GM10266 (cell line): ENCODE measurements at regions not wholly inside any gene's neighbourhood (a gene's known extent, or its start where the extent isn't known, plus 50 kb on each side); places are given as distances from the start of the nearest gene placed in this dataset.

ENCODE experiments used
- DNase-seq: peaks from one replicate; pipeline ENCODE4 v3.0.0; 2012; ENCODE audit errors: extremely low spot score
- TF ChIP-seq, protein P1 (sequence below): IDR thresholded peaks from 2 replicates; pipeline ENCODE4 v1.5.1; 2012; ENCODE audit warnings: mild to moderate bottlenecking, low read depth; ENCODE audit not compliant: control insufficient read depth, insufficient read depth; ENCODE audit errors: missing control alignments

DNA sequence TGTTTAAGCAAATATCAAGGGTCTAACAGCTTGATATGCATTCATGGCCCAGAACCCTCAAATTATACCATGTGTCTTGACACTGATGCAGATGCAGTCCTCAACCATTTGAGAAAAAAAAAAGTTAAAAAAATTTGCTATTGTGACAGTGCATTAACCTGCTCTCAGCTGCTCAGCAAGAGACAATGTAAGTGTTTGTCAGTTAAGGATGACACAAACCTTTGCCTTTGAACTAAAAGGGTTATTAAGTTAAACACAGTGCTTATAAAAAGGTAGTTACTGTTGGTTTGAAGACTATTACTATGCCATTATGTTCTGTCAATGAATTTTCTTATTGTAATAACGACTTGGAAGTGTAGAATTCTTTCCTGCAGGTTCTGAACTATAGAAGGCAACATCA, 655.6 kb upstream of the NEGR1 start:
- TF ChIP-seq, protein P1, sequence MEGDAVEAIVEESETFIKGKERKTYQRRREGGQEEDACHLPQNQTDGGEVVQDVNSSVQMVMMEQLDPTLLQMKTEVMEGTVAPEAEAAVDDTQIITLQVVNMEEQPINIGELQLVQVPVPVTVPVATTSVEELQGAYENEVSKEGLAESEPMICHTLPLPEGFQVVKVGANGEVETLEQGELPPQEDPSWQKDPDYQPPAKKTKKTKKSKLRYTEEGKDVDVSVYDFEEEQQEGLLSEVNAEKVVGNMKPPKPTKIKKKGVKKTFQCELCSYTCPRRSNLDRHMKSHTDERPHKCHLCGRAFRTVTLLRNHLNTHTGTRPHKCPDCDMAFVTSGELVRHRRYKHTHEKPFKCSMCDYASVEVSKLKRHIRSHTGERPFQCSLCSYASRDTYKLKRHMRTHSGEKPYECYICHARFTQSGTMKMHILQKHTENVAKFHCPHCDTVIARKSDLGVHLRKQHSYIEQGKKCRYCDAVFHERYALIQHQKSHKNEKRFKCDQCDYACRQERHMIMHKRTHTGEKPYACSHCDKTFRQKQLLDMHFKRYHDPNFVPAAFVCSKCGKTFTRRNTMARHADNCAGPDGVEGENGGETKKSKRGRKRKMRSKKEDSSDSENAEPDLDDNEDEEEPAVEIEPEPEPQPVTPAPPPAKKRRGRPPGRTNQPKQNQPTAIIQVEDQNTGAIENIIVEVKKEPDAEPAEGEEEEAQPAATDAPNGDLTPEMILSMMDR: no peak
- DNase-seq: no peak

DNA sequence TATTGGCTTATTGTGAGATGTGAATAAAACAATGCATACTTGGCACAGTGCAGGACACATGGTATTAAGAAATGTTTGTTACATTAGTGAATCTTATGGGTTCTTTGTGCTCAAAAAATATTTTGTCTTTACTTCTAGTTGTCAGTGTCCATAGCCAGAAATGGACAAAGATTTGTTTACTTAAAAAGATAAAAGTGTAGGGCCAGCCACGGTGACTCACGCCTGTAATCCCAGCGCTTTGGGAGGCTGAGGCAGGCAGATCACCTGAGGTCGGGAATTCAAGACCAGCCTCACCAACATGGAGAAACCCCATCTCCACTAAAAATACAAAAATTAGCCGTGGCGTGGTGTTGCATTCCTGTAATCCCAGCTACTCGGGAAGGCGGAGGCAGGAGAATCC, 654.6 kb upstream of the NEGR1 start:
- no peak for DNase-seq
- TF ChIP-seq, protein P1: no peak

DNA sequence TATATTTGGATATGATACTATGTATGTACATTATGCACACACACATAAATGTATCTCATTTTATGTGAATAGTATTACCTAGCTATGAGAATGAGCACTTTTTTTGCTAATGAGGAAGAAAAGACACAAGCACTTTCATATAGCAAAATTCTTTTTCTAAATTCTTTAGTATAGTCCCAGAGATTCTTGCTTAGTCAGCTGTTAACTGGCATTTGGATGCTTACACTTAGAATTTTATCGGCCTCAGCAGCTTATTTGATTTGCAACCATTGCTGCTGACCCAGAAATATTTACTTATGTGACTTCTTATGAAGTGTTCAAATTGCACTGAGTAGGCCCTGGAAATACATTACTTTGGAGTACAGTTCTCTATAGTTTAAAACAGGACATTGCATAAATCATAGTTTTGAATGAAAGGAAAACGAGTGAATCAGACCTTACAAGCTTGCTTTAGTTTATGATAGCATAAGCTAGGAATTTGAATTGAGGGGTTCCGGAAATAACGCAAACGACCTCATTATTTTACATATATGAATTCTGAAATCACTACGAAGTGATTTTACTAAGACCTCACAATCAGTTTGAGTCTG, 653.9 kb upstream of the NEGR1 start:
- no peak for DNase-seq
- TF ChIP-seq, protein P1: no peak

DNA sequence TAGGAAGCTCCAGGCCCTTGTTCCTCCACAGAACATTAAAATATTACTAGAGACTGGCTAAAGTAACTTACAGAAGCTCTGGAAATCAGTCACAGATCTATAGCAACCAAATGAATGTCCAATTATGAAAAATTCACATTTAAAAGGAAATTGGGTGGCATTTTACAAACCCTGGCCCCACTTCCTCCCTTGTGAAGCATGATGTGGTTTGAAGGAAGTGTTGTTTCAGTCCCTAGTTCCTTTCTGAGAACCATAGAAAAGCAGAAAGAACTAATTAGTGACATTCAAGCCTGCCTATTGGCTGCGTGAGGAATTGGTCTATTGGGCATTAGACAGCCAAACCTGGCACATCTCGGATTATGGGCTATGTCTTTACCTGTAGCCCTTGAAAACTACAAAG, 649.7 kb upstream of the NEGR1 start:
- no peak for DNase-seq
- TF ChIP-seq, protein P1: no peak

DNA sequence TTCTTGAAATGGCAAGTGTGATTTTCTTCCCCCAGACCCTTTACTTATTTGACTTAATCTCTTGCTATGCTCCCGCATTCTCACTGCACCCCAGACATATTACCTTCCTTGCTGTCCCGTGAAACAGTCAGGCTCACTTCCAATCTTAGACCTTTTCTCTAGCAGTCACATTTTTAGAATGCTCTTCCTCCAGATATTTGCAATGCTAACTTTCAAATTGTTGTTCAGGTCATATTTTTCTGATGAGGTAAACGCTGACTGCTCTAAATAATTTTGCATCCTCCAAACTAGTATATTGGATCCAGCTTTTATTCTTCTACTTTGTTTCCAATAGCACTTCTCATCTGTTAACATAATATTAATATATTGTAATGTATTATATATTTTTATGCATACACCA, 648.2 kb upstream of the NEGR1 start:
- TF ChIP-seq, protein P1: no peak
- DNase-seq: no peak

DNA sequence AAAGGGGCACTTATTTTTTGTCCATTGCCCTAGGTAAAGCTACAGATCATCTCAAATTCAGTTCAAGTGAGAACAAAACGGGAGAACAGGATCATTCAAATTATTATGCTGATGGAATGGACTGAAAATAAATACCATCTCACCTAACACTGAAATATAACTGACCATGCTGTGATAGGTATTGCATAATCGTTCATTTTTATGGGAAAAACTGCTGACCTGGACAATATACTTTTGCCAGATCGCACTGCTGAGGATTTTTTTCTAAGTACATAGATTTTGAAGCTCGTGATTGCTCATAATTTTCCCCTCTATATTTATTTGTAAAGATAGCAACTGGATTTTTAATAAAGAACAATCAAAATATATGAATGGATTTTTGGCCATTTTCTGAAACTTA, 636.6 kb upstream of the NEGR1 start:
- no peak for DNase-seq
- TF ChIP-seq, protein P1: no peak

DNA sequence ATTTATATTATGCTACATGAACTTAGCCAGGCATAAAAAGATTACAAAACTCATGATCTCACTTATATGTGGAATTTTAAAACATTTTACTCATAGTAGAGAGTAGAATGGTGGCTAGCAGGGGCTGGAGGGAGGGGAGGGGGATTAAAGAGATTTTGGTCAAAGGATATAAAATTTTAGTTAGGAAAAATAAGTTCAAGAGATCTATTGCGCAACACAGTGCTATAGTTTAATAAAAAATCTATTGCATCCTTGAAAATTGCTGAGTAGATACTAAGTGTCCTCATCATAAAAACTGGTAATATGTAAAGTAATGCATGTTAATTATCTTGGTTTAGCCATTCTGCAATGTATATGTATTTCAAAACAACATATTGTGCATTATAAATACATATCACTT, 635.6 kb upstream of the NEGR1 start:
- no peak for DNase-seq
- TF ChIP-seq, protein P1: no peak
